Stimulated activated CD4-positive, alpha-beta T cell treated with anti-CD3 and anti-CD28 coated beads, Interleukin-2, amount 100 ng/mL, for 4 hours (primary cell): ENCODE measurements at regions not wholly inside any gene's neighbourhood (a gene's known extent, or its start where the extent isn't known, plus 50 kb on each side); places are given as distances from the start of the nearest gene placed in this dataset.

Experiments
- DNase-seq: peaks from one replicate; pipeline ENCODE4 v3.0.0-alpha.2; 2020; ENCODE audit warnings: low read depth

DNA sequence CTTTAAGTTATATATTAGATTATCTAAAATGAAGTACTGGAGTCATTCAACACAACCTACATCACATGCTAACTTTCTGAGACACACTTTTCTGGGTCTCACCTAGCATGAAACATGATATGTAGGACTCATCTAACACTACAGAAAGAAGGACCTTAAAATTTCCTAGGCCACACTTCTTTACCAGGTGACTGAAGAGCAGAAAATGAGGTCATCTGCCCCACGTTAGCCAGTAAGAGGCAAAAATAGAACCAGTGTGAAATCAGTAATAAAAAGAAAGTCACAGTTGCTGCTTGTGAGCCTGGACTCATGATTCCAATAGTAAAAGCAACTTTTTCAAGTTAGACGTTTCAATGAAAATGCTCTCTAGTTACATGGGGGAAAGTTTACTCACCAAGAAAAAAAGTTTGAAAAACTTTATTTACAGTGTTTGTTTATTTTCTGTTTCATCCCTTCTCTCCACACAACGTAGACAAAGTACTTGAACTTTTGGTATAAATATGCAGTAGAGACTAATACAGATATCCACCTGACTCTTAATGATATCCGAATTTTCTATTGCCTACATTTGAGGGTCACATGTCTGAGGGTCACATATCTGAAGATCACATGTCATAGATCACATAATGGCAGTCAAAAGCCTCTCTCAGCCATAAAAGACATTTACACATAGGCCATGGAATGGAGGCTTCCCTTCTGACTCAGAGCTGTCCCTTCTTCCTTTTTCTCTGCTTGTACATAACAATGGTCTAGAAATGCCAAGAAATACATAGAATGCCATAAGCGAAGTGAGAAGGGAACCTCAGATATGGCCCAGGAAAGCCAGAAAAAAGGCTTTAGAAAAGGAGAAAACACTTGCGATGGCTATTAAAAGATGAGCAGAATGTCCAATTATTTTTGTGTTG lies 362.9 kb downstream of the ZEB2 start:
- DNase-seq: no peak

DNA sequence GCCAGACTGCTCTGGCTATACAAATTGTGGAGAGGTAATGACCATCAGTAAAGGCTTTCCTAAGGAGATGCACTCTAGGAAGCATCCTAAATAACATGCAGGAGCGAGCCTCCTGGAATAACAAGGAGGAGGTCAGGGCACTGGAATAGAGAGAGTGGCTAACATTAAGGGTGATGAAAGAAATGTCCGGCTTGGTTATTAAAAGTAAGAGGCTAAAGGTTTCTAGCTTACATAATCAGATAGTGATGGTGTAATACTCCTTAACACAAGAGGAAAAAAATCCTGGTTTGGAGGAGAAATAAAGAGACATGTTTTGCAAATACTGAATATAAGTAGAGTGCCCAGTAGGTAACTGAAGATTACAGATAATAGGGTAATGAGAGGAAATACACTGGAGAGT lies 365.7 kb downstream of the ZEB2 start:
- DNase-seq: no peak

GRCh38 chr2:144152817-144153271 lies 367.1 kb downstream of the ZEB2 start:
- no peak for DNase-seq

DNA sequence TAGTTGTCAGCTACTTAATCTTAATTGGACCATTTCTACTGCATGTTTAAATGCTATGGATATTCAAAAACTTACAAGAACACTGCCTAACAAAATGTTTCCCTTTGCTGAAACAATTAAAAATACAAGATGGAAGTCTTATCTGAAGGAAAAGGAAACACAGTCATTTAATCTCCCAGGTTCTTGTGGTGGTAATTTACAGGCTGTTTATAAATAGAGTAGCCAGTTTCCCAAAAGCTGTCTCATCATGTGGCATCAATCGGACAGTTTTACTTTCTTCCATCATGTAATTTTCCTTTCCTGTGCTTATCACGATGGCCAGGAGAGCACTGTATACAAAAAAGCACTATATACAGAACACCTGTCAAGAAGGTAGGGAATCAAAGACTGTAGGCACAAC lies 368.1 kb downstream of the ZEB2 start:
- DNase-seq: no peak

DNA sequence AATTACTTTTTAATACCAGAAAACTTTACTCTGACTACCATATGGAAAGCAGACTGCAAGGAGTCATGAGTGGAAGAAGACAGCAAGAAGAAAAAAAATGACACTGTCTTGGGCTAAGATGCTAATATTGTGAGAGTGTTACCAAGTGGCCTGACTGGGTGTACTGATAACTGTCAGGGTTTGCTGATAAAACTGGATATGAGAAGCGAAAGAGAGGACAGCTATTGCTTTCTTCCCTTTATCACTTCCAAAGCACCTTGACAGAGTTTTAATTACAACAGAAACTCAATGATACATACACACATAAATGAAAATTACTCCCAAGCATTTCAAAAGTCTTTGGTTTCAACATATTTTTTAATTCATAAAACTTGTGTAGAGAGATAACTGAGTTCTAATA lies 368.5 kb downstream of the ZEB2 start:
- no peak for DNase-seq

DNA sequence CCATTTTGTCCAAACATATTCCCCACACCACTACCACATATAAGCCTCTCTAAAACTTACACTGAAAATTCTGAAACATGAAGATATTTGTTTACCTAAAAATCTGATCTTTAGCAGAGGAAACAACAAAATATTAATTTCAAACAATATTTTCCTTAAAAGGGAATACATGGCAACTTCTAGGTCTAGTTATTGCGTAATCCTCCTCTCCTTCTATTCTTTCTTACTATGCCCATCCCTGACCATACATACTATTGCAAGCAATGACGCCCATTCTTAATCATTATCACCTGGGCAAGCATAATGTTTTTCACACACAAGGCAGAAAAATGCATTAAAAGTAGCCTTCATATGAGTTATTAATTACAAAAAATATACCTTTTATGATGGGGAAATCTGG lies 372.6 kb downstream of the ZEB2 start:
- no peak for DNase-seq

DNA sequence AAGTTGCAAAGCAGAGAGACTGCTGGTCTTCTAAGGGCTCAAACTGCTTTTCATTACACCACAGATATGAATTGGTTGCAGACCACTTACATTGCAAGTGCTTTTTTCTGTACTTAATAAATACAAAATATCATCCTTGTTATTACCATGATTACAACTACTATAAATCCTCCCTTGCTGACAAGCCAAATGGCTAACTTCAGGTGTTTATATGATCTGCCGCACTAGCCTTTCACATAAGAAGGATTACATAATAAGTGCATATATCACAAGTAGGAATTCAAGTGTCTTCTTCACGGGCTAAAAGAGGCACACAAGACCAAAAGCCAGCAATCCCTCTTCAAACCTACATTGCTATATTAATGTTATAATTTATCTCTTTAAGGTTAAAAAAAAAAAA lies 373.0 kb downstream of the ZEB2 start:
- no peak for DNase-seq

DNA sequence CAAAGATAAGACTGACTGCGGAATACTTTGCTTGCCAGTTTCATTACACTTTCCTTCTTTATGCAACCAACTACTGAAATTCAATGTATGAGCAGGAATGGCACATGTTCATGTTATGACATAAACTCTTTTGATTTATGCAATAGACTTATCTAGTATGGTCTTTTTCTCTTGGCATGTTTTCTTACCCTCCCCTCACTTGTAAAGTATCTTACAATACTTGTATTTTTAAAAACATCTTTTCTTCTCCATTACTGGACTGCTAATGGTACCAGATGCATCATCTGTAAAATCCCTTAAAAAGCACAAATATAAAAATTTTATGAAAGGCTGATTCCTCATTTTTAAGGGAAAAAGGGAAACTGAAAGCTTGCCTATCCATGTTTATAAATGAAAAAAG lies 373.8 kb downstream of the ZEB2 start:
- no peak for DNase-seq

- DNase-seq: no peak
These were observed 376.4 kb downstream of the ZEB2 start for GRCh38 chr2:144143294-144144151.

GRCh38 chr2:144140891-144141290 lies 379.0 kb downstream of the ZEB2 start:
- DNase-seq: no peak

DNA sequence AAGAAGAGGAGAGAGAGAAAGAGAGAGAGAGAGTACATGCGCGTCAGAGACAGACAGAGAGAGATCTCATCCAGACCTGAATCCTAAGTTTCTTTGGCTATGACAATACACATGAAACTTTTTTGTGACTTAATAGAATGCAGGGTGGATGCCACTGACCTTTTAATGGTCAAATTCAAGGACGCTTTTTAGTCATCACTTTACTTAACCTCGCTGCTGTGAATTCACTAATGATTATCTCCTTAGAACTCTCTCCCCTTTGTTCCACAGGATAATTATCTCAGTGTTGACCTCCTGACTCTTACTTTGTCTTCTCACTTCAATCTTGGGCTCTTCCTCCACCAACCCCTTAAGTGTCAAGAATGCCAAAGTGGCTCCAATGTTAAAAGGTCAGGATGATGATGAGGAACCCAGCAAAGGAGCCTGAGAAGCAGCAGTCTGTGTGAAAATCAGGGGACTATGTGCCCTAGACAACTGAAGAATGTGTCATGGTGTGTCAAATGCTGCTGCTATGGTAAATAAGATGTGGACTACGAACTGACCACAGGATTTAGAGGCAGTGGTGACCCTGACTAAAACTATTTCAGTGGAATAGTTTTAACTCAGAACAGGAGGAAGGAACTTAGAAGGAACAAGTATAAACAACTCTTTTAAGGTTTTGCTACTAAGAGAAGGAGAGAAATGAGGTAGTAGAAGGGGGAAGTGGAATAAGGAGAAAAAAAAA lies 382.1 kb downstream of the ZEB2 start:
- DNase-seq: no peak

GRCh38 chr2:144137272-144137671 lies 382.6 kb downstream of the ZEB2 start:
- DNase-seq: no peak

DNA sequence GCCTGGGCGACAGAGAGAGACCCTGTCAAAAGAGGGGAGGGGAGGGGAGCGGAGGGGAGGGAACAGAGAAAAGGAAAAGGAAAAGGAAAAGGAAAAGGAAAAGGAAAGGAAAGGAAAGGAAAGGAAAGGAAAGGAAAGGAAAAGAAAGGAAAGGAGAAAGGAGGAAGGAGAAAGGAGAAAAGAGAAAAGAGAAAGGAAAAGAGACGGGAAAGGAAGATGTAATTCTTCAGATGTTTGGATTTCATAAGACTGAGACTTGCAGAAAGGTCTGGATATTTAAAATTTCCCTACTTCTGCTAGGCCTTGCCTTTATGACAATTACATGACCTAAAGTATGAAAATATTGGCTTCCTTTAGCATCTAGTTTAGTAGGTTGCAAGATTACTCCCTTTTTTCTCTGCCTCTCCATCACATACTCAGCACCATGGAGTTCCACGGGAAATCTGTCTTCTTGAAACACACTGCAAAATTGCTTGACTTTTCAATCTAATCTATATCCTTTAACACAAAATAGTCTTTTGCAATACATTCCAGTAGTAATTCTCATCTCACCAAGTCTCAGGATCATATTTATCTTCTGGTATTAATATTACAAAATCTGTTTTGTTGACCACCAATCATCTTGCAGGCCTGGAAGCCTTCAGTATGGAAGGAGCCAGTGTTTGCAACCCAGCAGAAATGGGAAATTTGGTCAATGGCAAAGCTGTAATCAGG lies 383.5 kb downstream of the ZEB2 start:
- no peak for DNase-seq

DNA sequence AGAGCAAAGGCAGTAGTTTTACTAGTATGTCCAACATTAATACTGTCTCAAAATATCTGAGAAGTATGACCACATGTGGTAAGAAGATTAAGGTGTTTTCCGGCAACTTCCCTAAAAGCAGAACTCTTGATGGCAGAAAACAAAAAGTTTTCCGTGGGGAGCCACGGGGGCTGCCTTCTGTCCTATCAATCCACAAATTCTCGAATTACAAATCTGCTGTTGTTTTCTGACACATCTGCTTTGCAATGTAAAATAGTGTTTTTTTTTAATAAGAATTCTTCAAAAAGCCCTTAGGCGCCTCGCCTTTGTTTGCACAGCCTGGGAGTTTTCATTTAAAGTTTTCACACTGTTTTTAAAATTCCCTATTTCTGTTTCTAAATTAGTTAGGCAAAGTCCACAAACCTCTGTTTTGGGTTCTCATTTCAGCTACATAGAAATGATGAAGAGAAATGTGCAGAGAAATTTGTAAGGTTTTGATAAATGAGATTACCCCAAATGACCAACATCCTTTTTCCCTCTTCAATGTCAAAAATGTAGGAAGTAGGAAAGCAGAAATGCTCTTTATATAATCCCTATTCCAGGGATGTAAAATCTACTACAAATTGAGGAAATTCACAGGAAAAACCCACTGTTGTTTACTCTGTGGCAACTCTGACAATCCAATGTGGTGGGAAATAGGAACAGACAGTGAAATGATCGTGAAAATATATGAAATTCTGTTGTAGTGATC lies 385.8 kb downstream of the ZEB2 start:
- no peak for DNase-seq

DNA sequence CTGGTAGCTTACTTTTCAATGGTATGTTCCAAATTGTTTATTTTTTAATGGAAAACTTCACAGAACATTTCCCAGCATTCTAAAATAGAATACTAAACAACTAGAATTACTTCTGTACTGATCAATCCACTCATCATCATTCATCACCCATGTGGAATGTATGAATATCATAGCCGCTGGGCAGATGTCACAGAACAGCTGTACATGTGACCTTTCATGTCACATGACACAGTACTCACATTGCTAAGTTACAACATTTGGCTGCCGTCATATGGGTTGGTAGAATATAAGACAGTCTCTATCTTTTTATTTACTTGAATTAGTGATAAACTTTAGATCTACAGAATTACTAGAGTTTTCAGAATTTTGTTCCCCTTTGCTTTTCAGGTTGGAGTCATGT lies 387.6 kb downstream of the ZEB2 start:
- DNase-seq: no peak

DNA sequence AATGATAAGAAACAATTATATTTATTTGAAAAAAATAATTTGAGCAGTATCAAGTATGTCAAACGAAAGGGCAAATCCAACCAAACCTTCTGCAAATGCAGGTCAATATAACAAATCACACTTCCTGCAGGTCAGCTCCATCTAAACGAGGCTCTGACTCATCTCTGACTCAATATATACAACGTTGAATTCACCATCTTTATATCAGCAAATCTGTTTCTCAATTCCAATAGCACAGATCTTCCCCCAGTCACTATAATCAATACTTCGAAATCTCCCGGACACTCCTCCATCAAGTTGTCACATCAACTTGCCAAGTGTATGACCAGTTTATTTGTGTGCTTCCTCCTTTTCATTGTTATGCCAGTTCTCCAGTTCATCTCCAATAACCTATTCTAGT lies 388.9 kb downstream of the ZEB2 start:
- no peak for DNase-seq

- no peak for DNase-seq
These were observed 389.4 kb downstream of the ZEB2 start for GRCh38 chr2:144130551-144130950.

GRCh38 chr2:144128130-144128746 lies 391.7 kb downstream of the ZEB2 start:
- DNase-seq: no peak

DNA sequence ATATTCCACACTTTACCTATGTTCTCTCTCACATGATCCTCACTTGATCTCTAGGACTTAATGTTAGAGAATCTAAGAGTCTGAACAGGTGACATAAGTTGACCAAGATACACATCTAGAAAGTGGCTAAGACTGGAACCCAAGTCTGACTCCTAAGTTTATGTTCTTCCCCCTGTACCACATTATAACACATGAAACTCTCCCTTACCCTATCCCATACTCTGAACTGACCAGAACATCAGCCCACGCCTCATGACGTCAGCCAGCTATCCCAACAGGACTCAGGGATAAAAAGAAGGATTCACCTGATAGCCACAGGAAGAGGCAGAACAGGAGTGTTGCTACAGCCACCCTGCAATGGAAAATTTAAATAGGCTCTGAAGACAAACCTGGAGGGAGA lies 392.2 kb downstream of the ZEB2 start:
- no peak for DNase-seq

DNA sequence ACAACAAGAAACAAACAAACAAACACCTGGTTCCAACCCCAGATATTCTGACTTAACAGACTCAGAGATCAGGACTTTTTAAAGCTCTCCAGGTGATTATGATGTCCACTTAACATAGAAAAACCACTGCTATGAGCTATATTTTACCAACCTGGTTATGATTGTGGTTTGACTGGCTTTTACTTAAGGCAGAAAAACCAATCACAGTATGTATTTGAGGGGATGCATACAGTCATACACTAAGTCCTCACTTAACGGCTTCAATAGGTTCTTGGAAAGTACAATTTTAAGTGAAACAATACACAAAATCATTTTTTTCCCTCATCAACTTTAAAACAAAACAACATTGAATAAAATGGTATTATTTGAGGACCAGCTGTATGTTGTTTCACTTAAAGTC lies 393.6 kb downstream of the ZEB2 start:
- no peak for DNase-seq

DNA sequence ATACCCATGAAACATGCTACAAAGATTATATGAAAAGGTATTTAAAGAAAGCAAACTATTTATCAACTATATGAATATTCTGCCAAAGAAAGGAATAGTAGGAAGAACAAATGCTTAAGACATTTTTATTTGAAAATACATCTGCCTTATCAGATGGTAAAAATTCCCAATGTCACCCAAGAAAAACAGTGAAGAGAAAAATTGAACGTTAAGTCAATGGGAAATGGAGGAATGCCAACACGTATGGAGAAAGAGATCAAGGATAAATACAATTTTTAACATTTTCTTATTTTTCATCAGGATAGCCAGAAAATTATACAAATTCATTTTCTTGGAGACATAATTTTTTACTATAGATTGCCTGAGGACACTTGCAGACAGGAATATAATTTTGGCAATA lies 394.2 kb downstream of the ZEB2 start:
- no peak for DNase-seq
